GM12891 (cell line): ENCODE measurements at regions not wholly inside any gene's neighbourhood (a gene's known extent, or its start where the extent isn't known, plus 50 kb on each side); places are given as distances from the start of the nearest gene placed in this dataset.

ENCODE experiments used
- POLR2A ChIP-seq: IDR thresholded peaks from 2 replicates; pipeline ENCODE4 v1.6.1; 2011; ENCODE audit warnings: low read depth, low read length, control low read depth
- POLR2AphosphoS5 ChIP-seq: IDR thresholded peaks from 2 replicates; pipeline ENCODE4 v1.6.1; 2011; ENCODE audit warnings: low read depth, low read length, control low read depth

DNA sequence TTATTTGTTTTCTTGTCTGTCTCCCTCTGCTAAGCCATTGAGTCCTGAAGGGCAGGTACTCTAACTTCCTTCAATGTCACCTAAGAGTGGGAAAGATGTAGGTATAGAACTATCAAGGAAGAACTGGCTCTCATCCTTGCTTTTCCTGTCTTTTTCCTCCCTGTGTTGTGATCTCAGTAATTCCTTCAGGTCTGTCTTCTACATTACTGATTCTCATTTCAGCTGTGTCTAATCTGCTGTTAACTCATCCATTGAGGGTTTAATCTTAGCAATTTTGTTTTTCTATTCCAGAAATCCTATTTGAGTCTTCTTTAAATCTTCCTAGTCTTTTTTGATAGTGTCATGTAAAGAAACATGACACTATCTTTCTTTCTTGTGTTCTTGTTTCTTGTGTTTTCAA lies 124.5 kb upstream of the PLXNC1 start:
- TF ChIP-seq POLR2A (no peak), POLR2AphosphoS5 (no peak)
